ENCODE measurements at regions not wholly inside any gene's neighbourhood (a gene's known extent, or its start where the extent isn't known, plus 50 kb on each side); places are given as distances from the start of the nearest gene placed in this dataset.
"Not testable (repeated sequence)": the region's sequence is repeated elsewhere in the genome, so short reads cannot be mapped to it uniquely, and the experiment has no call there.

DNA sequence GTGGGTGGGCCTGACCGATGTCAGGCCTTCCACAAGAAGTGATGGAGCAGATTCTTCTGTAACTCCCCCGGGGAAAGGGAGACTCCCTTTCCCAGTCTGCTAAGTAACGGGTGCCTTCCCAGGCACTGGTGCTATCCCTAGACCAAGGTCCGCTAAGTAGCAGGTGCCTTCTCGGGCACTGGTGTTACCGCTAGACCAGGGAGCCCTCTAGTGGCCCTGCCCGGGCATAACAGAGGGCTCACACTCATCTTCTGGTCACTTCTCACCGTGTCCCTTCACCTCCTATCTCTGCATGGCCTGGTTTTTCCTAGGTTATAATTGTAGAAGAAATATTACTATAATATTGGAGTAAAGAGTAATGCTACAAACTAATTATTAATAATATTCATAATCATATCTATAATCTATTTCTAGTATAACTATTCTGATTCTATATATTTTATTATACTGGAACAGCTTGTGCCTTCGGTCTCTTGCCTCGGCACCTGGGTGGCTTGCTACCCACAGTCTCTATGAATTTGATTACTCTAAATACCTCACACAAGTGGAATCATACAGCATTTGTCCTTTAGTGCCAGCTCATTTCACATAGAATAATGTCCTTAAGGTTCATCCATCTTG lies 1378.7 kb downstream of the XPNPEP1 start:
- peak; percentile 35 for DNase-seq (ENCODE audit: low spot score)

DNA sequence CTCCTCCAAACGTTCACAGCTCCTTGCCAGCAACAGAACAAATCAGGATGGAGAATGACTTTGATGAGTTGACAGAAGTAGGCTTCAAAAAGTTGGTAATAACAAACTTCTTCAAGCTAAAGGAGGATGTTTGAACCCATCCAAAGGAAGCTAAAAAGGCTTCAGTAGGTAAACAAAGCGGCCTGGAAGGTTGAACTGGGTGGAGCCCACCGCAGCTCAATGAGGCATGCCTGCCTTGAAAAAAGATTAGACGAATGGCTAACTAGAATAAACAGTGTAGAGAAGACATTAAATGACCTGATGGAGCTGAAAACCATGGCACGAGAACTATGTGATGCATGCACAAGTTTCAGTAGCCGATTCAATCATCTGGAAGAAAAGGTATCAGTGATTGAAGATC lies 1369.0 kb upstream of the SORCS1 start:
- not testable (repeated sequence) for DNase-seq (ENCODE audit: low spot score)

DNA sequence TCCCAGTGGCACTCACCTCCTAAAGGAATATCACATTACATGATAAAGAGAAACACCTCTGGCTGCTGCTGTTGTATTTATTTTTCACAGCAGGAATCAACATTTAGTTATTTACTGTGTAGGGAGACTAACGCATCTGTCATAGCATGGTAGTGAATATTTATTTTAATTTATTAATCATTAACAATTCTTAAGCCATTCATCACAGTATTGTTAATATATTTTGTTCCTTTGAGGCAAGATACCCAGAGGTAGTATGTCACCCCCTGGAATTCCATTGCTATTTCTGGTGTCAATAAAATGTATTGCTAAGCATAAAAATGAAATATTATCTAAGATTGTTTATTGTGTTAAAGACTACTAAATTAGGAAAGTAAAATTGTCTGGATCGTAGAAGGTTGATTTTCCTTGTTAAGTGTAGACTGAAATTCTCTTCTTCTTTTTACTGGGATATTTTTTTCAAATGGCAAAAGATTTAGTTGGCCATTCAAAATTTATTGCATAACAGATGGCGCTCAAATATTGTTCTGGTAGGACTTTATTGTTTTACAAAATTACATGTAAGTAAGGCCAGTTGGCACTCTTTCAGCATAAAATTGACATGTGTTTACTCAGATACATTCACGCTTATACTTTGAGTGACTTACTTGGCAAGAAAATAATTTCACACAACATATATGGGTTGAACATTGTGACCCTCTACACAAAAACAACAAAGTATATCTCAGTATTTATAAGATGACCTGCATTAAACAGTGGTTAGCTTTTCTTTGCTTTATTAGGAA lies 1358.7 kb upstream of the SORCS1 start:
- DNase-seq (ENCODE audit: low spot score): no peak

DNA sequence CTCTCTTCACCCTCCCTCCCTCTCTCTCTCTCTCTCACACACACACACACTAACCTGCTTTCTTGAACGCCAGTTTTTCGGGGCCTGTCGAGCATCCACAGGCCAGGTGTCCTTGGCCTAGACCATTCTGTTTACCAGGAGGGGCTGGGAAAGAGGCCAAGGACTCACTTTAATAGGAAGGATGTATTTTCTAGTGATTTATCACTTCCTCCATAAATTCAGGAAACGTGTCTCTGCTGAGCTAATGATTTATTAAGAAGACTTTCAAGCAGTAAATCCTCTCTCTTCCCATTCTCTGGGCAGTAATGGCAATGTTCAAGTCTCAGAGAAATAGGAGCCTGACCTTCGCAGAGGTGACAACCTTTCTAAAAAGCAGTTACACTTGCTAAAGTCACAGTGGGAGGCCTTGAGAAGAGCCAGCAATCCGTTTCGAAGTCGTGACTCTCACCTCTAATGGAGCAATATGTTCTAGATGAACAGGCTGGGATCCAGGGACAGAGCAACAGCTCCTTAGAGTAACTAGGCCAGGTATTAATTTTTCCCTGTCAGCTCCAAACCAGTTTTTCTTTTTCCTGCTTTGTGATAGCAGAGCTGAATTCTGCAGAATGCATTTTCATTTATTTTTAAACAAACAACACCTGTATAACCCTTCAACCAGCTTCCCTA lies 1357.5 kb upstream of the SORCS1 start:
- no peak for DNase-seq (ENCODE audit: low spot score)

DNA sequence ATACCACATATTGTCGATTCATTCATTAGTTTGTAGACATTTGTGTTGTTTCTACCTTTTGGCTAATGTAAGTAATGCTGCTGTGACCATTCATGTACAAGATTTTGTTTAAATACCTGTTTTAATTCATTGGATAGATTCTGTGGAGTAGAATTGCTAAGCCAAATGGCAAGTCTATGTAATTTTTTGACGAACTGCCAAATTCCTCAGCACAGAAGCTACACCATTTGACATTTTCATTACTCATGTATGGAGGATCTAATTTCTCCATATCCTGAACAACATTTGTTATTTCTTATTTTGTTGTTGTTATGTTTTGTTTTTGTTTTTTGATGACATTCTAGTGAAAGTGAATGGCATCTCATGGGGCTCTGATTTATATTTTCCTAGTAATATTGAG lies 1351.3 kb upstream of the SORCS1 start:
- no peak for DNase-seq (ENCODE audit: low spot score)

DNA sequence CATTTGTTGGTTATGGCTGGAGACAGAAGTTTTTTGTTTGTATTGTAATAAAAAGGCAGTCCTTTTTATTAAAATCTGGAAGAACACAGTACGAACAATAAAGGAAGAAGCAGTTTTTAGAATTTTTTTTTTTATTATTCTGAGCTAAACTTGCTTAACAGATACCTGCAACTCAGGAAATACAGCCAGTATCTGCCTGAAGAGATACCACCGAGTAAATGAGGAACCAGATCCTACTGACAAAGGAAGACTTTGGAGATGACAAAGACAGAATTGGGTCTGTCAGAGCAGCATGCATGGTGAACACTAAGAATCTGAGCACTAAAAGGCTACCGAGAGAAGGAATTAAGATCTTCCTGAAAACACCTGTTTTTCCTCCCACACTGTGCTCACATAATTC lies 1335.9 kb upstream of the SORCS1 start:
- DNase-seq (ENCODE audit: low spot score): no peak

DNA sequence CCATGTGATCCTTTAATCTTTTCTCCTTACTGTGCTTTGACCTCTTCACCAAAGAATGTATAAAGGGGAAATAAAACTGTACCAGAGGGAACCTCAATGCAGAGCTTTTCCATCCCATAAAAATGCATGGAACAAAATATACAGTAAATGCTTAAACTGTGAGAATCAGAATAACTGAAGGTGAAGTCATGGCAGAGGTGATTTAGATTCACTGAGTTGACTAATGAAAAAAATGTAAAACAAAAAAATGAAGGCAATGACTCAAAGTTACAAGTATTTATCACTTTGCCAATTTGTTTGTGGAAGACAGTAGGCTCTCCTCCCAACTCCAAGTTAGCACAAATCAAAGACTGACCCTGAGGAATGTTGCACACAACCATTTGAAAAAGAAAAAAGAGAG lies 1331.6 kb upstream of the SORCS1 start:
- no peak for DNase-seq (ENCODE audit: low spot score)

DNA sequence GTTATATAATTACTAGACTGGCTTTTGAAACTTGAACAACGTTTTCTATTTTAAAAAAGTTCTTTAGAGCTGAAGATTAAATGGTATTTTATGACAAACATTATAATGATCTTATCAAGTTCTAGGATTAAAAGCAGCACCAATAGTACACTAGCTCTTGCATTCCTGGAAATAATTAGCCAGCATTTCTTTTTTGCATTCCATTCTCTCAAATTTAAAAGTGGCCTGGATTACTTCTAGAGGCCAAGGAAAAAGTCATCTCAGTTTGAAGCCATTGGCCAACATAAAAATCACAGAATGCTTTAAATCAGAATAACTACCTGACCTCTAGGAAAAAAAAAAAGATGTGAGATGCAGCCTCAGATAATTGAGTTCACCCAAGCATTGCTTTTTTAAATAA lies 1326.4 kb upstream of the SORCS1 start:
- DNase-seq (ENCODE audit: low spot score): no peak

DNA sequence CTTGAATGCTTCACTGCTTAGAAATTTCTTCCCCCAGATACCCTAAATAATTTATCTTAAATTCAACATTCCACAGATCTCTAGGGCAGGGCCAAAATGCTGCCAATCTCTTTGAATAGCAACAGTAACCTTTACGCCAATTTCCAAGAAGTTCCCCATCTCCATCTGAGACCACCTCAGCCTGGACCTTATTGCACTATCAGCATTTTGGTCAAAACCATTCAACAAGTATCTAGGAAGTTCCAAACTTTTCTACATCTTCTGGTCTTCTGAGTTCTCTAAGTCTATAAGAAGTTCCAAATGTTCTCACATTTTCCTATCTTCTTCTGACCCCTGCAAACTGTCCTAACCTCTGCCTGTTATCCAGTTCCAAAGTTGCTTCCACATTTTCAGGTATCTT lies 1306.9 kb upstream of the SORCS1 start:
- no peak for DNase-seq (ENCODE audit: low spot score)

DNA sequence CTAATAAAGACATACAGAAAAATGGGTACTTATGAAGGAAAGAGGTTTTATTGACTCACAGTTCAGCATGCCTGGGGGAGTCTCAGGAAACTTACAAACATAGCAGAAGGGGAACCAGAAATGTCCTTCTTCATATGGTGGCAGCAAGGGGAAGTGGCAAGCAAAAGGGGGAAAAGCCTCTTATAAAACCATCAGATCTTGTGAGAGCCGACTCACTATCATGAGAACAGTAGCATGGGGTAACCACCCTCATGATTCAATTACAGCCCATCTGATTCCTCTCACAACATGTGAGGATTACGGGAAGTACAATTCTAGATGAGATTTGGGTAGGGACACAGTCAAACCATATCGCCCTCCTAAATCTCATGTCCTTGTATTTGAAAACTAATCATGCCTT lies 1305.4 kb upstream of the SORCS1 start:
- no peak for DNase-seq (ENCODE audit: low spot score)

DNA sequence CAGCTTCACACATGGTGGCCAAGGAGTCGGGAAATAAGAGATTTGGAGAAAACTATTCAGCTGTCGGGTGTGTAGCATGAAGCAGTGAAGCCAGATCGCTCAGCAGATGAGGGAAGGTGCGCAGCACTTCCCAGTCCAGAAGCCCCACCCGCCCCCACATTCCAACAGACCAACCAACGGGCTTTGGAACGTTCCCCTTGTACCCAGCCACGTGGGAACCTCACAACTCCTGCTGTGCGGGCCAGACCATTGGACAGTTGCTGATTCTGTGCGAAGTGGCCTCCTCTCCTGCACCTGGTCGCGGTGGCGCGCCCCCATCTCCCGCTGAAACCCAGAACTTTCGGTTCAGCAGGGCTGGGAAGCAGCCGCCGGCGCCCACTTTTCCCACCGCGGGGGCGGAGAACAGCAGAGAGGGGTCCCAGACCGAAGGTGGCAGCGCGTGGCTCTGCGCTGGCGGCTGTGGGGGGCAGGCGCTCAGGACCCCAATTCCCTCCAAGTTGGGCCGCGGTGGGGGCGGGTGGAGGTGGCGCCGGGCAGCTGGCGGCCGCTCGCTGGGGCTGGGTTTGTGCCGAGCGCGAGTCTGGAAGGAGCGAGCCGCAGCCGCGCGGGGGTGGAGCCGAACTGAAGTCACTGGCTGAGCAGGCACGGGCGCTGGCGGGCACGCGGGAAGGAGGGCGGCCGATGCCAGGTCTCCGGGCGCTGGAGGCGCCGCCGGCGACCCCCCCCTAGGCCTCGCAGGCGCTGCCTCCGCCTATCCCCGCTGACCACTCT lies 1301.5 kb upstream of the SORCS1 start:
- DNase-seq (ENCODE audit: low spot score): no peak

DNA sequence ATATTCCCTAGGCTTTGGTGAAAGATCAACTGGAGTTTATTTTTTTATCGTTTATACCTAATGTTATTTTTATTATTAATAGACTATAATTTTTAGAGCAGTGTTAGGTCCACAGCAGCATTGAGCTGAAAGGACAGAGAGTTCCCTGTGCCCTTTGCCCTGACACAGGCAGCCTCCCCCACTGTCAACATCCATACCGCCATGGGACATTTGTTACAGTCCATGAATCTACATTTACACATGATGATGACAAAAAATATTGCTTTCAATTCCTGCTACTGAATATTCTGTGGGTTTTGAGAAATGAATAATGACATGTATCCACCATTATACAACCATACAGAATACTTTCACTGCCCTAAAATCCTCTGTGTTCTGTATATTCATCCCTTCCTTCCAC lies 1297.5 kb upstream of the SORCS1 start:
- DNase-seq (ENCODE audit: low spot score): no peak

DNA sequence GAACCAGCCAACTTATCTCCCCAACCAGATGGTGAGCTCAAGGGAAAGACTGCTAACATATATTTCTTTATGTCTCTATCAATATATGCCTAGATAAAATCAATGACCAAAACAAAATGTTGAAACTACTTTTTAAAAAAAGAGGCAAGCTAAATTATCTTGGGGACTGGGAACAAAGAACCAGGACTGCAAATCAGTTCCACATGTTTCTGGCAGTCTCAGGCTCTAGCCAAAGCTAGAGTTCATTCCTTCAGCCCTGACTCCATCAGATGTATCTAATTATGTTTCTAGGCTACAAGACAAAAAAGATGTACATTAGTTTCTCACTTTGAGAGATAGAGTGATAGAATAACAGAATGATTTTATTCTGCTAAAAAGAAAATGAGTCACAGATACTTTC lies 1290.3 kb upstream of the SORCS1 start:
- no peak for DNase-seq (ENCODE audit: low spot score)

DNA sequence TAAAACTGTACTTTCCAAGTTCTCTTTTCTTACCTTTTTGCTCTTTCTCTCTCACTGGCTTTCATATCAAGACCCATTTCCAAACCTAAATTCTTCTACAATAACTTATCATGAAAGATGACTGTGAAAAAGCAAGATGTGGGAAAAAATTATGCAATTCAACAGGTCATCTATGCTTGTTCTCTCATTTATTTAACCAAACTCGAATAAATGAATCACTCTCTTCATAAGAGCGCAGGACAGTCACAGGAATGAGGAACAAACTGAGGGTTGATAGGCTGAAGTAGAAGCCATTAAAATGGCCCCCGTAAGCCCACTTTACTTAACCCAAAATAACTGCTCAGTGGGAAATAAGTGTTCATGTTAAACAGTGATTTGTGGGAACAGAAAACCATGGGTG lies 1289.7 kb upstream of the SORCS1 start:
- no peak for DNase-seq (ENCODE audit: low spot score)

DNA sequence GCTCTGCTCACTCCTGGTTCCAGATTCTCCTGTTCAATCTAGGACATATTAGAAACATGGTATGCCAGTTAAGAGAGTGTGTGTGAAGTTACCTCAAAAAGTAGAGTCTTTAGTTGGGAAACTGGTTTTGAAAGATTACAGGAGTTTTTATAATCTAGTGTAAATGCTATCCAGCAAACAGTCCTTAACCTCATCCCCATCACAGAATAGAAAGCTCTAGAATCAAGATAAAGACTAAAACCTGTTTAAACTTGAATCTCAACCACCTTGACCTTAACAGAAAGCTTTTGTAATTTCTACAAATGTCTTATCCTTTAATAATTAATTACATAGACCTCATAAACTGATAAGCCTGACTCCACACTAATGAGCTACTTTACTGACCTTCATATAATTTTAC lies 1288.7 kb upstream of the SORCS1 start:
- DNase-seq (ENCODE audit: low spot score): no peak

DNA sequence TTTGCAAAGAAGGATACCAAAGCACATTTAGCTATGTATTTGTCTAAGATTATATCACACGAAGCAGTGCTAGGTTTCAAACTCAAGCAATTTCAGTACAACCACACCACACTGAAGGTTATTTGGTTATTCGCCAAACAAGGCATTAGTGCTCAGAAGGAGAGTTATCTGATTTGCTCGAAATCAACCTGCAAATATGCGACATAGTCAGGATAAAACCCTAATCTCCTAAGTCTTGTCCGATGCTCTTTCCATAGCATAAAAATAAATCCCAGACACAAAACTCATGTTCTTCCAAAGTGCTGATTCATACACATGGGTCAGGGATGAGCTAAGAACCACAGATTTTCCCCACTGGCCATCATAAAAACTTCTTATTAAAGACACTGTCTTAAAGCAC lies 1288.0 kb upstream of the SORCS1 start:
- DNase-seq (ENCODE audit: low spot score): no peak

DNA sequence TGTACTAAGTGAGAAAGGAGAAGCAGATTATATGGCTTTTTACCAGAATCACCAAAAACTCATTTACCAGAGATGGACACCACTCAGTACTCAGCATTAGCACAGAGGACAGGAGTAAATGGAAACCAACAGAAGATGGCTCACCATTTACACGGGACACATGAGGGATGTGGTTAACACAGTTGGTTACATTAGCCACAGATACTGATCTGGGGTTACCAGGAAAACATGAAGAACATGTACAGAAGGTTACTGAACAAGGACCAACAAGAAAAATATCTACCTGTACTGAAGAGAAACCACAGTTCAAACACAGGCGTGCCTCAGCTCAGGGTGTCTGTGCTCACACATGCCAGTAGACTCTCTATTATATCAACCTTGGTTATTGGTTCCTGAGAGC lies 1285.8 kb upstream of the SORCS1 start:
- no peak for DNase-seq (ENCODE audit: low spot score)

DNA sequence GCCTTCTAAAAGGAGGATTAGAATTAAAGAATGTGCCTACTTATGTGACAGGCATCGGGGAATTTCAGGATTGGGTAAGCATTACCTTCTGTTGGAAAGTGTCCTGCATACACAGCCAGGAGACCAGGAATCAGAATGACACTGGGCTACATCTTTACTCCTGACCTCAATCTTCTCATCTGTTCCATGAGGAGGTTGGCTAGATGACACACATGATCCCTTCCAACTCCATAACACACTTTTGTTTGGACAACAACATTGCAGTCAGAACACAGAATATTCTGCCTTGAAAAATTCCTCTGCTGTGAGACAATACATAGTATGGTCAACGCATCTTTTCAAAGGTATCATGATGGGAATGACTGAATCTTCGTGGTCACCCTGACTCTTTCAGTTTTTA lies 1281.2 kb upstream of the SORCS1 start:
- no peak for DNase-seq (ENCODE audit: low spot score)

DNA sequence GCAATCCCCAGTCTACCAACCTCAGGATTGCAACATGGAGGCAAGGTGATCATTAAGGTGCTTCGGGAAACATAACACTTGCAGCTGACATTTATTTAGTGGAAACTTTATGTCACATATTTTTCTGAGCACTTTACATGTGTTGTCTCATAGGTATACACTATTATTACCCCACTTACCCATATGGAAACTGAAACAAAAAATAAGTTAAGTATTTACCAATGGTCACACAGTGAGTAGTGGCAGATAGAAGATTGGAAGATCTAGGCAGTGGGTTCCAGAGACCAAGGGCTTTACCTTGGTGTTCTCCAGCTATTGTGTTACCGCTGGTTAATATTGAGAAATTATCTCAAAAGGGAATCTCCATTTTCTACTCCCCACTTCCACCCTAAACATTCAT lies 1279.1 kb upstream of the SORCS1 start:
- DNase-seq (ENCODE audit: low spot score): no peak

DNA sequence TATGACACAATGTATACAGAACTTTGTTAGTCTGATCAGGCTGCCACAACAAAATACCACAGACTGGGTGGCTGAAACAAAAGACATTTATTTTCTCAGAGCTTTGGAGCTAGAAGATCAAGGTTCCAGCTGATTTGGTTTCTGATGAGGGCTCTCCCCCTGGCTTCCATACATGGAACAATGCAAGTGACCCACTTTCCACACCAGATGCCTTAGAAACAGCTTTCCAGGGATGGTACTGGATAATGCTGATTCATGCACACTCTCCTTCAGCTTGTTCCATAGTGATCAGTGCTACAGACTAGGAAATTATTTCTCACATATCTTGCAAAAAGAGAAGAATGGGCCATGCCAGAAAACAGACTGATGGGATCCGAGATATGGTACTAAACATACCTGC lies 1274.9 kb upstream of the SORCS1 start:
- DNase-seq (ENCODE audit: low spot score): peak; percentile 10

DNA sequence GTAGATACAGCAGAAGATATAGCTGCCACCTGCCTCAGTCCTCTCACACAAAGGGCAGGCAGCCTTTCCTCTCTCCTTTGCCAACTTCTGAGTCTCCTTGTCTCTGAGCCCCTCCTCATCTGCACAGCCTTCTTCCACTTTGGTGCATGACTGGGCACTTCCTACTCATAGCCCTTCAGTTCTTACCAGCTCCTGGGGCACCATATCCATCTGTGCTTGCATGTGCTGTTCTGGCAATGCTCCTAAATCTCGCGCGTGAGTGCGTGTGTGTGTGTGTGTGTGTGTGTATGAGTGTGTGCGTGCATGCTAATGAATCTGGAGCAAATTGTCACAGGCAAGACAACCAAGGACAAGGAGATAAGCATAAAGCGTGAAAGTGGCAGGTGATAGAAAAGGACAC lies 1271.6 kb upstream of the SORCS1 start:
- DNase-seq (ENCODE audit: low spot score): no peak

DNA sequence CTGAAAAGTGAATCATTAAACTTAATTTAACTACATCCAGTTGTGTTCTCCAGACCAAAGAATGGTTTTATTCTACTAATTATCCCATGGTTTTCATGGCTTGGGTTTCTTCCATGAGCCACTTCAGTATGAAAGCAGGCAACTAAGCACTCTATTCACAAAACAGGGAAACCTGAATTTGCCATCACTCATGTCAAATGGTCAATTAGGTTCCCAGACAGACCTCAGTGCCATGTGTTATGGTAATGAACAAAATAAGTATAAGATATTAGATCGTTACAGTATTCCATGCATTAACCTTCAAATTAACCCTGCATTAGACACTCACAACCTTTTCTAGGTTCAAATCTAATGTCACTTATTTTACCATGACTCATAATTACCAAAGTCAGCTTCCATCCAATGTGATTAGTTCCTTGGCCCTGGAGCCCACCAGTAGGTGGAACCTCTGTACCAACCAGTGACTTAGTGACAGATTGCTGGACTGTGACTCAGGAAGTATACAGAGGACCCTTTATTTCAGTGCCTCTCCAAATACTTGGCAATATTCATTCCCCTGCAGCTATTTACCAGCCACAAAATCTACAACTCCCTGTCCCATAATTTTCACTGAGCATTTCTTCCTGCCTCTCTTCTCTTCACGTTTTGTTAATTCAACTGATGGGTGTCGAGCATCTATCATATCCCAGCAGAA lies 1270.2 kb upstream of the SORCS1 start:
- no peak for DNase-seq (ENCODE audit: low spot score)
